Heart left ventricle (tissue), 16 donors: ENCODE measurements at regions not wholly inside any gene's neighbourhood (a gene's known extent, or its start where the extent isn't known, plus 50 kb on each side); places are given as distances from the start of the nearest gene placed in this dataset.

ENCODE experiments used
- ATAC-seq, 4 donors: fragments of 200-7000 bp; cut with Tn5 transposase; one replicate each; pipeline ENCODE4 v1.9.1; 2020 to 2022; ENCODE audit warnings: moderate library complexity in 4 of 4, mild to moderate bottlenecking in 3 of 4, moderate number of reproducible peaks in 1 of 4
- DNase-seq, 5 donors: peaks; one replicate each; pipeline ENCODE4 v3.0.0-alpha.2; 2020
- H3K27ac ChIP-seq, 12 donors: fragments of 200-600 bp; sonication (generic) in 4 of 12; one replicate each; pipeline versions ENCODE4 v1.5.0 to v1.8.0; 2016 to 2022; ENCODE audit warnings: mild to moderate bottlenecking in 2 of 12
- H3K27me3 ChIP-seq, 9 donors: fragments of 200-600 bp; sonication (generic) in 2 of 9; one replicate each; pipeline versions ENCODE4 v1.5.1 to v1.8.0; 2016 to 2022; ENCODE audit warnings: mild to moderate bottlenecking in 3 of 9
- H3K36me3 ChIP-seq, 9 donors: fragments of 200-600 bp; sonication (generic) in 2 of 9; one replicate each; pipeline versions ENCODE4 v1.5.0 to v1.8.0; 2018 to 2022; ENCODE audit warnings: mild to moderate bottlenecking in 2 of 9
- H3K4me1 ChIP-seq, 12 donors: fragments of 200-600 bp; sonication (generic) in 4 of 12; one replicate each; pipeline versions ENCODE4 v1.5.0 to v1.8.0; 2016 to 2022; ENCODE audit warnings: mild to moderate bottlenecking in 3 of 12
- H3K4me3 ChIP-seq, 12 donors: fragments of 200-600 bp; sonication (generic) in 4 of 12; one replicate each; pipeline versions ENCODE4 v1.5.0 to v1.8.0; 2017 to 2022; ENCODE audit warnings: mild to moderate bottlenecking in 9 of 12, moderate library complexity in 4 of 12
- H3K9me3 ChIP-seq, 12 donors: fragments of 200-600 bp; sonication (generic) in 4 of 12; one replicate each; pipeline versions ENCODE4 v1.5.0 to v1.8.0; 2016 to 2022; ENCODE audit warnings: mild to moderate bottlenecking in 1 of 12
- CTCF ChIP-seq, 12 donors: fragments of 200-600 bp; sonication (generic) in 4 of 12; IDR thresholded peaks; one replicate each; pipeline versions ENCODE4 v1.5.0 to v1.8.0; 2018 to 2022; ENCODE audit warnings: antibody characterized with exemption in 12 of 12, mild to moderate bottlenecking in 5 of 12
- POLR2A ChIP-seq, 2 donors: fragments of 450-650 bp; IDR thresholded peaks; one replicate each; pipeline ENCODE4 v1.6.1; 2017; ENCODE audit warnings: antibody characterized with exemption in 2 of 2, mild to moderate bottlenecking in 2 of 2, moderate library complexity in 2 of 2
- WGBS, 4 donors: extraction: QIAGEN DNeasy Blood & Tissue Kit in 2 of 4; methylation state at CpG; one replicate each; pipeline versions ENCODE4 v1.1.5 to v1.1.7; 2013 to 2018; 5-methylcytosine and 5-hydroxymethylcytosine counted together
- intact Hi-C, 10 donors: fragments of 100-400 bp; cut with DNase I; formaldehyde crosslinking; loops; one replicate each; pipeline versions ENCODE4 v1.11.1 to v1.14.2; 2022
- donor health status: ischemic (EF 13 %, LVEDD 7.1; RV severe dilation, severe dysfunction).
- donor health status: healthy with polysubstance abuse.
- donor health status: DM: no; HTN: yes; CAD: no.
- donor health status: DM: no; HTN: no; CAD: no.
- donor health status: ischemic (EF 25% LVEDD 6.9; RV normal size, moderate dysfunction).
- donor health status: ischemic (EF 25% LVEDD 5.7; RV mildly dilated, moderate dysfunction).
- donor health status: healthy.
- donor health status: DM: yes; HTN: yes; CAD: no.
- donor health status: ischemic (EF 35%, LVEDD 5.7; RV mildly dilated, moderate dysfunction).
- donor health status: nonischemic (EF 11% LVEDD 7.7; RV severe dilation, severe dysfunction).
- donor health status: DM: yes; HTN: yes; CAD: no.
- donor health status: PGD.
- donor health status: ischemic (EF 29% LVEDD 5.4; RV normal size, mild dysfunction).
- donor health status: nonischemic (EF 23%, LVEDD 6.1; RV moderate dilation, normal function).

GRCh38 chr18:43578211-43578610 lies 300.9 kb upstream of the SYT4 start:
- Histone ChIP-seq H3K4me3 (no peak overlapping the region), H3K9me3 (no peaks in the 10 kb centered on the region), H3K4me1 (peaks cover 0 to 9% (median 0%) of the 10 kb centered on the region in 12 donors), H3K27ac (no peak overlapping the region), H3K36me3 (no peaks in the 10 kb centered on the region), H3K27me3 (no peaks in the 10 kb centered on the region)
- intact Hi-C loops, result no loop called here
- WGBS, 4 donors, result 70 to 82% (median 80%) methylated on average over 1 of the region's 1 CpG
- ATAC-seq (no peak), DNase-seq (no peak)
- TF ChIP-seq CTCF (IDR thresholded peaks at IDR 0.05), result no peak
- TF ChIP-seq POLR2A (IDR thresholded peaks at IDR 0.05), result no peak

GRCh38 chr18:43578706-43579105 lies 301.4 kb upstream of the SYT4 start:
- Histone ChIP-seq H3K27ac (no peak overlapping the region), H3K27me3 (no peaks in the 10 kb centered on the region), H3K36me3 (no peaks in the 10 kb centered on the region), H3K9me3 (no peaks in the 10 kb centered on the region), H3K4me3 (no peak overlapping the region), H3K4me1 (peaks cover 0 to 9% (median 0%) of the 10 kb centered on the region in 12 donors)
- TF ChIP-seq CTCF (IDR thresholded peaks at IDR 0.05) (no peak), POLR2A (IDR thresholded peaks at IDR 0.05) (no peak)
- ATAC-seq, result no peak
- 33 to 52% (median 39%) methylated on average over 4 of the region's 4 CpGs for WGBS, 4 donors
- intact Hi-C loops, result no loop called here
- DNase-seq, result no peak

GRCh38 chr18:43581936-43582519 lies 304.7 kb upstream of the SYT4 start:
- WGBS, 4 donors, result 46 to 76% (median 62%) methylated on average over 2 of the region's 2 CpGs
- intact Hi-C loops, result no loop called here
- DNase-seq, result no peak
- no peak overlapping the region for H3K4me3 ChIP-seq
- no peaks in the 10 kb centered on the region for H3K36me3 ChIP-seq
- no peaks in the 10 kb centered on the region for H3K27me3 ChIP-seq
- H3K4me1 ChIP-seq, result peaks cover 0 to 9% (median 0%) of the 10 kb centered on the region in 12 donors
- H3K9me3 ChIP-seq, result no peaks in the 10 kb centered on the region
- no peak overlapping the region for H3K27ac ChIP-seq
- TF ChIP-seq CTCF (IDR thresholded peaks at IDR 0.05) (no peak), POLR2A (IDR thresholded peaks at IDR 0.05) (no peak)
- no peak for ATAC-seq

- ATAC-seq (peak in 2 of 4 donors; percentile 38 to 65), DNase-seq (no peak)
- H3K27ac ChIP-seq, result no peak overlapping the region
- no peaks in the 10 kb centered on the region for H3K36me3 ChIP-seq
- no peak overlapping the region for H3K4me3 ChIP-seq
- TF ChIP-seq CTCF (IDR thresholded peaks at IDR 0.05) (peak; percentile 58 to 79 (median 68)), POLR2A (IDR thresholded peaks at IDR 0.05) (no peak)
- intact Hi-C loops, result loop anchor here in 5 of 10 donors (1.0 to 5.0 kb wide), 4 partner anchors 16 to 1535 kb away; no protein-coding TSS in a partner anchor
- 0 to 1% (median 0%) methylated on average over 1 of the region's 1 CpG for WGBS, 4 donors
- no peaks in the 10 kb centered on the region for H3K27me3 ChIP-seq
- peaks cover 0 to 6% (median 0%) of the 10 kb centered on the region in 12 donors for H3K4me1 ChIP-seq
- H3K9me3 ChIP-seq, result no peaks in the 10 kb centered on the region
Observed at GRCh38 chr18:43587538-43588153, 310.4 kb upstream of the SYT4 start.
